ENCODE measurements at regions not wholly inside any gene's neighbourhood (a gene's known extent, or its start where the extent isn't known, plus 50 kb on each side); places are given as distances from the start of the nearest gene placed in this dataset.
"Not testable (repeated sequence)": the region's sequence is repeated elsewhere in the genome, so short reads cannot be mapped to it uniquely, and the experiment has no call there.

GRCh38 chr2:3034856-3035255 lies 342.8 kb downstream of the EIPR1 start:
- DNase-seq: no peak

- DNase-seq: no peak
These were observed 343.2 kb downstream of the EIPR1 start for GRCh38 chr2:3034396-3034795.

GRCh38 chr2:3033315-3033714 lies 344.3 kb downstream of the EIPR1 start:
- DNase-seq: no peak

- DNase-seq: not testable (repeated sequence)
These were observed 346.8 kb downstream of the EIPR1 start for GRCh38 chr2:3030791-3031190.

GRCh38 chr2:3025984-3026383 lies 351.6 kb downstream of the EIPR1 start:
- DNase-seq: no peak

GRCh38 chr2:3025261-3025660 lies 352.4 kb downstream of the EIPR1 start:
- DNase-seq: no peak

GRCh38 chr2:3024401-3024935 lies 353.1 kb downstream of the EIPR1 start:
- DNase-seq: no peak

GRCh38 chr2:3023531-3023930 lies 354.1 kb downstream of the EIPR1 start:
- no peak for DNase-seq

- no peak for DNase-seq
These were observed 354.7 kb downstream of the EIPR1 start for GRCh38 chr2:3022841-3023372.

- DNase-seq: no peak
These were observed 355.9 kb downstream of the EIPR1 start for GRCh38 chr2:3021720-3022119.

- no peak for DNase-seq
These were observed 367.6 kb downstream of the EIPR1 start for GRCh38 chr2:3010001-3010400.

- no peak for DNase-seq
These were observed 368.1 kb downstream of the EIPR1 start for GRCh38 chr2:3009483-3009882.

GRCh38 chr2:3009005-3009404 lies 368.6 kb downstream of the EIPR1 start:
- no peak for DNase-seq

- DNase-seq: no peak
These were observed 369.1 kb downstream of the EIPR1 start for GRCh38 chr2:3008561-3008960.

GRCh38 chr2:3007135-3007534 lies 370.5 kb downstream of the EIPR1 start:
- DNase-seq: no peak

GRCh38 chr2:3005859-3006501 lies 371.6 kb downstream of the EIPR1 start:
- DNase-seq: no peak

GRCh38 chr2:3001615-3002560 lies 375.7 kb downstream of the EIPR1 start:
- no peak for DNase-seq

GRCh38 chr2:3000968-3001367 lies 376.6 kb downstream of the EIPR1 start:
- DNase-seq: no peak

- no peak for DNase-seq
These were observed 377.5 kb downstream of the EIPR1 start for GRCh38 chr2:3000125-3000524.

- DNase-seq: no peak
These were observed 378.6 kb downstream of the EIPR1 start for GRCh38 chr2:2998971-2999370.

GRCh38 chr2:2993172-2993692 lies 384.4 kb downstream of the EIPR1 start:
- no peak for DNase-seq

GRCh38 chr2:2992634-2993033 lies 385.0 kb downstream of the EIPR1 start:
- DNase-seq: no peak

- no peak for DNase-seq
These were observed 392.6 kb downstream of the EIPR1 start for GRCh38 chr2:2985020-2985419.

Measured in T-helper 1 cell (primary cell).